ENCODE measurements at regions not wholly inside any gene's neighbourhood (a gene's known extent, or its start where the extent isn't known, plus 50 kb on each side); places are given as distances from the start of the nearest gene placed in this dataset.

DNA sequence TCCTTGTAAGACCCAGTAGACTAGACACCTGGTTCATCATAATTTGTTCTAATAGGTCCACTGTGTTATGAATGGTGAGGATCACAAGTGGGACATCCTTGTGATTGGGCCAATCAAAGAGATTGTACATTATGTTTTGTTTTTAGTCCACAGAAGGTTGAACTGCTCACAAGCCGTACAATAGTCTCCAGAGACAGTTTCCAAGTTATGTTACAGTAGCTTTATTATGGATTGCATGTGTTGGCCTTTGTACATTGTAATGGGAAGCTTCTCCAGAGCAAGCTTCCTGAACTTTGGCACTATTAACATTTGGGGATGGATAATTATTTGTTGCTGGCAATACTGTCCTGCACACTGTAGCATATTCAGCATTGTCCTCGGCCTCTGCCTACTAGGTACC lies 86.1 kb downstream of the MAGEB10 start:
- Histone ChIP-seq H3K36me3 (ENCODE audit: control insufficient read depth in 2 of 4, insufficient read depth in 4 of 4, low read length in 3 of 4) (no peaks in the 10 kb centered on the region), H2BK20ac (ENCODE audit: low read length) (no peak overlapping the region), H4K91ac (replicated peaks; ENCODE audit: insufficient read length, low read length) (no peak overlapping the region), H3K56ac (replicated peaks; ENCODE audit: insufficient read length, low read depth, low read length) (no peak overlapping the region), H3K27ac (ENCODE audit: low read depth, low read length) (no peak overlapping the region), H3K79me1 (ENCODE audit: low read depth, low read length) (no peaks in the 10 kb centered on the region), H4K5ac (ENCODE audit: insufficient read length, low read depth, low read length) (no peak overlapping the region), H4K8ac (ENCODE audit: extremely low read depth, insufficient read depth, low read length) (no peak overlapping the region), H3K9me3 (ENCODE audit: insufficient read depth in 2 of 2, low read depth in 1 of 2, low read length in 1 of 2) (no peaks in the 10 kb centered on the region), H3K18ac (ENCODE audit: extremely low read depth, low read length) (no peak overlapping the region), H3K27me3 (replicated peaks in 1 of 4; ENCODE audit: control insufficient read depth in 3 of 4, extremely low read depth in 1 of 4, insufficient read depth in 3 of 4, low read length in 3 of 4) (no peaks in the 10 kb centered on the region), H3K14ac (ENCODE audit: insufficient read length) (no peak overlapping the region), H2AFZ (ENCODE audit: low read length) (no peak overlapping the region), H3K23ac (ENCODE audit: insufficient read length) (no peak overlapping the region), H3K79me2 (ENCODE audit: control insufficient read depth in 1 of 2, insufficient read depth in 2 of 2, low read length in 2 of 2) (no peaks in the 10 kb centered on the region), H2BK5ac (ENCODE audit: low read depth, low read length) (no peak overlapping the region), H3K4me1 (replicated peaks in 1 of 4; ENCODE audit: control insufficient read depth in 3 of 4, insufficient read depth in 4 of 4, low read length in 3 of 4) (no peaks in the 10 kb centered on the region), H2BK120ac (replicated peaks; ENCODE audit: low read depth, low read length) (no peak overlapping the region), H4K20me1 (replicated peaks in 1 of 2; ENCODE audit: control insufficient read depth in 1 of 2, insufficient read depth in 2 of 2, low read length in 2 of 2) (no peaks in the 10 kb centered on the region), H3K9ac (replicated peaks in 1 of 4; ENCODE audit: extremely low read depth in 1 of 4, low read depth in 3 of 4, low read length in 3 of 4) (no peak overlapping the region), H2AK5ac (ENCODE audit: low read depth, low read length) (no peak overlapping the region), H3K23me2 (ENCODE audit: low read depth, low read length) (no peaks in the 10 kb centered on the region), H2BK15ac (ENCODE audit: low read length) (no peak overlapping the region), H3K4me2 (ENCODE audit: insufficient read depth in 1 of 2, low read depth in 2 of 2, low read length in 2 of 2) (no peak overlapping the region), H3K4ac (replicated peaks; ENCODE audit: insufficient read length, low read depth, low read length) (no peak overlapping the region), H2BK12ac (ENCODE audit: low read depth, low read length) (no peak overlapping the region), H3K4me3 (ENCODE audit: extremely low read depth in 1 of 4, insufficient read depth in 2 of 4, low read depth in 3 of 4, low read length in 4 of 4) (no peak overlapping the region)
- POLR2A ChIA-PET (ENCODE audit: partially characterized antibody), result no interaction called here
- DNase-seq (ENCODE audit: low read depth in 1 of 2, low spot score in 2 of 2) (no peak), FAIRE-seq (no peak)
- 100% methylated on average over 2 of the region's 2 CpGs; no CpG with 5 or more reads in 1 of the 2 experiments for WGBS, 2 experiments (ENCODE audit: extremely low coverage in 1 of 2, insufficient coverage in 1 of 2, insufficient read length in 1 of 2, insufficient replicate concordance in 2 of 2, low coverage in 1 of 2, low lambda C conversion rate in 2 of 2, missing lambda C conversion rate in 1 of 2)
- CTCF ChIA-PET (ENCODE audit: partially characterized antibody), result no interaction called here
- TF ChIP-seq CBX5 (IDR thresholded peaks at IDR 0.05; ENCODE audit: low read depth, low read length) (no peak), ATF2 (IDR thresholded peaks at IDR 0.05; ENCODE audit: low read length) (no peak), POLR2AphosphoS5 (IDR thresholded peaks at IDR 0.05; ENCODE audit: low read depth, low read length) (no peak), GABPA (IDR thresholded peaks at IDR 0.05; ENCODE audit: borderline replicate concordance, insufficient read depth, low read length) (no peak), RFX5 (IDR thresholded peaks at IDR 0.05; ENCODE audit: borderline replicate concordance, low read depth, low read length) (no peak), RBBP5 (IDR thresholded peaks at IDR 0.05; ENCODE audit: borderline replicate concordance, low read depth, low read length) (no peak)

Measured in H1 (cell line).